GM18909 (cell line): ENCODE measurements at regions not wholly inside any gene's neighbourhood (a gene's known extent, or its start where the extent isn't known, plus 50 kb on each side); places are given as distances from the start of the nearest gene placed in this dataset.

ENCODE experiments used
- ATAC-seq: cut with Tn5 transposase; IDR thresholded peaks from one replicate; pipeline ENCODE4 v1.9.1; 2021; ENCODE audit warnings: mild to moderate bottlenecking; ENCODE audit not compliant: unreplicated experiment, poor library complexity

- no peak for ATAC-seq
Observed at GRCh38 chr2:107285621-107286299, 399.8 kb upstream of the ST6GAL2 start.

DNA sequence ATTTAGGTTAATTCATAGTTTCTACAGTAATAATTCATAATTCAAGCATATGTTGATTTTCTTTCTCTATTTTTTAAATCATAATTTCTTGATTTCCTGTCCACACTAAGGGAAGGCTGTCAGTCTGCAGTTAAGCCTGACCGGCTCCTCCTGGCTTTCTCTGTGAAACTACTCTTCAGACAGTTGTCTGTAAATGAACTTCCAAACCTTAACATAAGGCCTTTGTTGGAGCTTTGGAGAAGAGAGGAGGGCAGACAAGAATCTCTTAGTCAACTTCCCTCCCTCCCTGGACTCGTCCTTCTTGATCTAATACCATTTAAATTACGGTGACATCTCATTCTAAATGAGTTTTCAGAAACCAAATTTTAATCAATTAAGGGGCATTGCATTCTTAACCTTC lies 404.1 kb upstream of the ST6GAL2 start:
- no peak for ATAC-seq

GRCh38 chr2:107303964-107304363 lies 418.0 kb upstream of the ST6GAL2 start:
- ATAC-seq = no peak

- no peak for ATAC-seq
Observed at GRCh38 chr2:107305966-107306365, 420.0 kb upstream of the ST6GAL2 start.

DNA sequence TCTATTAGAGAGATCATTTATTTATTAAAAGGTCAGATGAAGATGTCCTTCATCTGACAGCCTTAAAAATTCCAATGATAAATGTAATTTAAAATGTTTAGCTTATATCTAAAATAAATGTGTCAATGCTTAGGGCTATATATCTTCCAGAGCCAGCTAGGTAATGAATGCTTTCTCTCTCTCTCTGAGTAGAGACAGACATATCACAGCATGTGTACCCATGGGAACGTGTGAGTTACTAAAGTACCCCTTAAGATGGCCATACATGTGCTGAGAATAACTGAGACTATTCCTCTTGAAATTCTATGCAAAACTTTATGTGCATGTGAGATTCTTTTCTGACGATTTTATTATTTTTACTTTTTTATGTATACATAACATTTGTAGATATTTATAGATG lies 420.9 kb upstream of the ST6GAL2 start:
- ATAC-seq = no peak

DNA sequence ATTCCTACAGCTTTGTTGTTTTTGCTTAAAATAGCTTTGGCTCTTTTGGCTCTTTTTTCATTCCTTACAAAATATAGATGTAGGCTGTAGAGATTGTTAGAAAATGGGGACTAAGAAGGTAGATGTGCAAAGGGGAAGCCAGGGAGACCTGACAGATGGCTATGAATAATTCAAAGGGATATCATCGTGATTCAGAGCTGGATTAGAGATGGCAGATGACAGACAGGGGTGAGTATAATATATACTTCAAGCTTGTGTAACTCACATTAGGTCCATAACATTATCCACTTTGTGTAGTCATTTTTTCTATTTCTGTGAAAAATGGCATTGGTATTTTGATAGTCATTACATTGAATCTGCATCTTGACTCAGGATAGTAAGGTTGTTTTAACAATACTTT lies 422.9 kb upstream of the ST6GAL2 start:
- ATAC-seq = no peak

GRCh38 chr2:107312240-107312639 lies 426.3 kb upstream of the ST6GAL2 start:
- ATAC-seq = no peak

DNA sequence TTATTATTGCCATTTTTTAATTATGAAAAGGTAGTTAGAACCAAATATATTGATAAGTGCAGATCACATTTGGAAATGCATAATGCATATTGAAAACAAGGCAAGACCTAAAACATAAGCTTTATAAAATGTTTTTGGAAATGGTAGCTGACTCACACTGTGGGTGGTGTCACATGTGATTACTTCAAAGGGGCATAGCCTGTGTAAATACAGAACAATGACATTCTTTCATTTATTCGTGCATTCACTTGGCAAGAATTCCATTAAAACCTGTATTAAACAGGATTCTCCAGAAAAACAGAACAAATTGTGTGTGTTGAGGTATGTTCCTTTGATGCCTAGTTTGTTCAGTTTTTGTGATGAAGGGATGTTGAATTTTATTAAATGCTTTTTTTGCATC lies 427.3 kb upstream of the ST6GAL2 start:
- ATAC-seq = no peak

DNA sequence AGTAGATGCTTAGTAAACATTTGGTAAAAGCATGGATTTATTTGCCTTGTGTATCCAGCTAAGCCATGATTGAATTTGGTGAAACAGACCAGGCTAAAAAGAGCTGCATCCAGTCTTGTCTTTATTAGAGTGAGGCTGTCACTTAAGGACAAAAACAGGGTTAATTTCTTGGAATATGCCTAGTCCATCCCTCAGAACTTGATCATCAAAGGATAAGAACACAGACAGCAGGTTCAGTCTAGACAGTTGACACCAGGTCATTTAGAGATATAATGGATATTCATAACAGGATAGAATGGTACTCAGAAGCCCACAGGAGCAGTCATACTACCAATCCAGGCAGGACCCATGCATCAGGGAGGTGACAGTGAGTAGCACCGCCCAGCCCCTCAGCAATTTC lies 434.9 kb upstream of the ST6GAL2 start:
- no peak for ATAC-seq

- ATAC-seq = no peak
Observed at GRCh38 chr2:107322416-107322815, 436.4 kb upstream of the ST6GAL2 start.

- no peak for ATAC-seq
Observed at GRCh38 chr2:107323946-107324565, 438.1 kb upstream of the ST6GAL2 start.

- ATAC-seq = no peak
Observed at GRCh38 chr2:107325981-107326786, 440.2 kb upstream of the ST6GAL2 start.

DNA sequence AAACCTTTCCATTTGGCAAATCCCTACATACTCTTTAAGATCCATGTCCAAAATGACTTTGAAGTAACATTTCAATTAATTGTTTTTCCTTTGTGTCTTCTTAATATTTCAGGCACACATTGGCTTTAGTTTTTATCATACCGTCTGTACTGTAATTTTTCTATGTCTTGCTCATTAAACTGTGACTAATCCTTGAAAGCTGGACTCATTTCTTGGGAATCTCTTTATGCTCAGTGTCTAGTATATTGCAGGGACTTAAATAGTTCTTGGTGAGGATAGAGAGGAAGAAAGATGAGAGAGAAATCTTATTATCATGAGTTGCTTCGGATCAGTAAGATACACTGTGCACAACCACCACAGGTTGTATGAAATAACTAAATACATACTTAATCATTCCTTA lies 448.3 kb upstream of the ST6GAL2 start:
- ATAC-seq = no peak

GRCh38 chr2:107336526-107336925 lies 450.6 kb upstream of the ST6GAL2 start:
- ATAC-seq = no peak

- no peak for ATAC-seq
Observed at GRCh38 chr2:107337209-107337898, 451.4 kb upstream of the ST6GAL2 start.

DNA sequence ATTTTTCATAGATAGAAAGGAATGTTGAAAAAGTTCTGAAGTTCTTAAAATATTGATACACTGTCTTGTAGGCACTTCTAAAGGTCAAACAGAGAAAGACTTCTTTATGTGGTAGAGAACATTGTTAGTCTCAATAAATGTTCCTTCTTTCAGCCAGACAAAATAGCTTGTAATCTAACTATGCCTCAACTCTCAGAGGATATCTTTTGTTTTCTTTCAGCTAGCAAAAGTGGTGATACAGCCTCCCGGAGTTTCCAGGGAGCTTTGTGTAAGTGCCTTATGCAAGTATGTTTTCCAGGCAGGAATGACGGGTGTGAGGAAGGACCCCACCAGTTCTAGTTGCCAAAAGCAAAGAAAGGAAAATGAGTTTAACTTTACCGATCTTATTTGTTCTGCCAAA lies 452.1 kb upstream of the ST6GAL2 start:
- no peak for ATAC-seq

- ATAC-seq = no peak
Observed at GRCh38 chr2:107338571-107338970, 452.6 kb upstream of the ST6GAL2 start.

DNA sequence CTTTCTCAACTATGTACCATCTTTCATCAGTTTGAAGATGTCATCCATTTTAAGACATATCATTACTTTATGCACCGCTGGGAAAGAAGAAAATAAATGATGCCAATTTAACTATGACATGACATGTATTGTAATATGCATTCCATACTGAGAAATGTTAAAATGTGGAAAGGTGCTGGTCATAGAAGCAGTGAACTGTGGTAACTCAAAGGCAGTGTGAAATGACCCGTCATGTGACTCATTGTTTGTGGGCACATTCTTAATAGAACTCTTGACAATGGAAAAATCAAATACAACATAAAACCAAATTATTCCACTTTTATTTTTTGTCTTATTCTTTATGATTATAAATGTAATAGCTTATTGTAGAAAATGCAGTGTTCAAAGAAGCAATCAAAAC lies 455.0 kb upstream of the ST6GAL2 start:
- no peak for ATAC-seq

DNA sequence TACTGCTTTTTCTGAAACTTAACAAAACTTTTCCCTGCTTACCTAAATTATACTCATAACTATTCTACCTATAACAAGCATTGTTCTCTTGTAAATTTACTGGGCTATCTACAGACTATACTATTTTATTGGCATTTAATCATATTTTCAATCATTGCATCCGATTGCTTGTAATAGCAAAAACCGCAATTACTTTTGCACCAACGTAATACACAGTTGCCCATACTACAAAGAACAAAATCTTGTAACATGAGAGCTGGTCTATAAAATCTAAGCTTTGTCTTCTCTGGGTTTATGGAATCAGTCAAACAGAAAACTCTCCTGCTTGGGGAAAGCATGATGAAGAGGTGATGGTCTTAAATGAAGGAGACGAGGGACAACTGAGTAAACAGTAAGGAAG lies 463.4 kb upstream of the ST6GAL2 start:
- no peak for ATAC-seq

GRCh38 chr2:107354175-107354574 lies 468.2 kb upstream of the ST6GAL2 start:
- no peak for ATAC-seq

GRCh38 chr2:107358362-107358761 lies 468.3 kb upstream of the RGPD4 start:
- no peak for ATAC-seq
